Activated CD4-positive, alpha-beta memory T cell treated with anti-CD3 and anti-CD28 coated beads for 36 hours (primary cell): ENCODE measurements at regions not wholly inside any gene's neighbourhood (a gene's known extent, or its start where the extent isn't known, plus 50 kb on each side); places are given as distances from the start of the nearest gene placed in this dataset.

Experiments
- CTCF ChIA-PET: fragments of 350-600 bp; sonication (Branson Sonifier 250); formaldehyde crosslinking; loops from one replicate; lab custom pipeline; 2021; ENCODE audit warnings: antibody characterized with exemption, inconsistent platforms; lab: Charles Lee
- POLR2A ChIA-PET: fragments of 350-600 bp; sonication (Branson Sonifier 250); formaldehyde crosslinking; loops from one replicate; lab custom pipeline; 2021; ENCODE audit warnings: antibody characterized with exemption; lab: Charles Lee
- DNase-seq: peaks from one replicate; pipeline ENCODE4 v3.0.0-alpha.2; 2020
- H3K27ac Mint-ChIP-seq: one replicate; pipeline ENCODE4 v1.8.0; 2021; ENCODE audit warnings: mixed read lengths
- H3K27me3 Mint-ChIP-seq: one replicate; pipeline ENCODE4 v1.8.0; 2021; ENCODE audit warnings: mixed read lengths
- H3K36me3 Mint-ChIP-seq: one replicate; pipeline ENCODE4 v1.8.0; 2021; ENCODE audit warnings: mixed read lengths
- H3K4me1 Mint-ChIP-seq: one replicate; pipeline ENCODE4 v1.8.0; 2021; ENCODE audit warnings: low read depth, mixed read lengths
- H3K4me3 Mint-ChIP-seq: one replicate; pipeline ENCODE4 v1.8.0; 2021; ENCODE audit warnings: mild to moderate bottlenecking, mixed read lengths
- H3K9me3 Mint-ChIP-seq: one replicate; pipeline ENCODE4 v1.8.0; 2021; ENCODE audit warnings: mixed read lengths
- intact Hi-C: fragments of 100-400 bp; cut with micrococcal nuclease; formaldehyde crosslinking; loops from one replicate; pipeline ENCODE4 v1.15.1; 2023

DNA sequence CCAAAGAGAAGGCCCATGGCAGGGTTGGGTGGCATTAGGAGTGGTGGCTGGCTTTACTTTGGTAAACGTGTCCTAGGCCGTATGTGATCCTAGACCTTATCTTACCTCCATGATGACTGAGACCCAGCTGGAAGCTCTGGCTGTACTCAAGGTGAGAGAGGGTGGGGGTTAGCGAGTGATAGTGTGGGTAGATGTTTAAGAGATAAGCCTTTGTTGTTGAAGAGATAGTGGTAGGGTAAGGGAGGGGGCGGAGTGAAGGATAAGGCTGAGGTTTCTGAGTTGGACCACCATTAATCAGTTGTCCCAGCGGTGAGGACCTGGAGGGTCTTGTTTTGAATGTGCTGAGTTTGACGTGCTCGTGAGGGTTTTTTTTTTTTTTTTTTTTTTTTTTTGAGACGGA is 61.5 kb upstream of the ULK4 start:
- CTCF ChIA-PET = no interaction called here
- peak; percentile 30 for DNase-seq
- no peak overlapping the region for H3K4me3 Mint-ChIP-seq
- intact Hi-C loops = no loop called here
- POLR2A ChIA-PET = no interaction called here
- H3K36me3 Mint-ChIP-seq = peaks cover 2% of the 10 kb centered on the region
- H3K27me3 Mint-ChIP-seq = no peaks in the 10 kb centered on the region
- no peak overlapping the region for H3K27ac Mint-ChIP-seq
- H3K4me1 Mint-ChIP-seq = peaks cover 65% of the 10 kb centered on the region
- no peaks in the 10 kb centered on the region for H3K9me3 Mint-ChIP-seq

GRCh38 chr3:42022355-42022754 is 60.5 kb upstream of the ULK4 start:
- H3K4me3 Mint-ChIP-seq = no peak overlapping the region
- DNase-seq = no peak
- H3K36me3 Mint-ChIP-seq = peaks cover 2% of the 10 kb centered on the region
- peaks cover 66% of the 10 kb centered on the region for H3K4me1 Mint-ChIP-seq
- intact Hi-C loops = no loop called here
- no peaks in the 10 kb centered on the region for H3K27me3 Mint-ChIP-seq
- ChIA-PET POLR2A (no interaction called here), CTCF (interaction anchor here (1.7 kb wide), 1 partner anchor 77 kb away, joined by 4 read pairs; no protein-coding TSS in a partner anchor)
- no peaks in the 10 kb centered on the region for H3K9me3 Mint-ChIP-seq
- H3K27ac Mint-ChIP-seq = no peak overlapping the region

GRCh38 chr3:42020684-42021307 is 58.9 kb upstream of the ULK4 start:
- POLR2A ChIA-PET = interaction anchor here (1.2 to 1.5 kb wide), 2 partner anchors 59 to 70 kb away, joined by 3 to 4 read pairs; partner anchors contain the start of genes TRAK1 and ULK4
- peak overlapping the region; percentile 21 for H3K27ac Mint-ChIP-seq
- H3K9me3 Mint-ChIP-seq = no peaks in the 10 kb centered on the region
- intact Hi-C loops = loop anchor here (1.0 kb wide), 1 partner anchor 7 kb away; no protein-coding TSS in a partner anchor
- peaks cover 71% of the 10 kb centered on the region for H3K4me1 Mint-ChIP-seq
- H3K4me3 Mint-ChIP-seq = peak overlapping the region; percentile 5
- no peak for DNase-seq
- CTCF ChIA-PET = interaction anchor here (1.7 to 1.9 kb wide), 2 partner anchors 79 kb away, joined by 4 to 7 read pairs; no protein-coding TSS in a partner anchor
- H3K27me3 Mint-ChIP-seq = no peaks in the 10 kb centered on the region
- H3K36me3 Mint-ChIP-seq = peaks cover 2% of the 10 kb centered on the region

- intact Hi-C loops = loop anchor here (10.0 kb wide), 2 partner anchors 105 to 1565 kb away; partner anchors contain the start of gene RPL14
- peaks cover 2% of the 10 kb centered on the region for H3K36me3 Mint-ChIP-seq
- no peak for DNase-seq
- no peaks in the 10 kb centered on the region for H3K27me3 Mint-ChIP-seq
- H3K27ac Mint-ChIP-seq = no peak overlapping the region
- H3K4me1 Mint-ChIP-seq = peaks cover 71% of the 10 kb centered on the region
- ChIA-PET POLR2A (interaction anchor here (0.5 to 1.2 kb wide), 2 partner anchors 10 to 71 kb away, joined by 3 read pairs; partner anchors contain the start of gene TRAK1), CTCF (interaction anchor here (0.8 to 1.9 kb wide), 2 partner anchors 14 to 80 kb away, joined by 5 to 7 read pairs; no protein-coding TSS in a partner anchor)
- H3K9me3 Mint-ChIP-seq = no peaks in the 10 kb centered on the region
- H3K4me3 Mint-ChIP-seq = no peak overlapping the region
Measured at GRCh38 chr3:42019953-42020260, 58.0 kb upstream of the ULK4 start.

- Mint-ChIP-seq H3K9me3 (no peaks in the 10 kb centered on the region), H3K4me3 (no peak overlapping the region), H3K27ac (no peak overlapping the region), H3K27me3 (no peaks in the 10 kb centered on the region), H3K36me3 (peaks cover 7% of the 10 kb centered on the region), H3K4me1 (peaks cover 72% of the 10 kb centered on the region)
- DNase-seq = no peak
- ChIA-PET CTCF (interaction anchor here (0.8 to 1.9 kb wide), 2 partner anchors 14 to 80 kb away, joined by 5 to 7 read pairs; no protein-coding TSS in a partner anchor), POLR2A (interaction anchor here (0.5 kb wide), 1 partner anchor 10 kb away, joined by 3 read pairs; no protein-coding TSS in a partner anchor)
- intact Hi-C loops = loop anchor here (10.0 kb wide), 2 partner anchors 105 to 1565 kb away; partner anchors contain the start of gene RPL14
Measured at GRCh38 chr3:42019144-42019952, 57.4 kb upstream of the ULK4 start.

- Mint-ChIP-seq H3K36me3 (peaks cover 5% of the 10 kb centered on the region), H3K4me1 (peaks cover 56% of the 10 kb centered on the region)
Measured at GRCh38 chr3:42014921-42015533, 53.1 kb upstream of the ULK4 start.

DNA sequence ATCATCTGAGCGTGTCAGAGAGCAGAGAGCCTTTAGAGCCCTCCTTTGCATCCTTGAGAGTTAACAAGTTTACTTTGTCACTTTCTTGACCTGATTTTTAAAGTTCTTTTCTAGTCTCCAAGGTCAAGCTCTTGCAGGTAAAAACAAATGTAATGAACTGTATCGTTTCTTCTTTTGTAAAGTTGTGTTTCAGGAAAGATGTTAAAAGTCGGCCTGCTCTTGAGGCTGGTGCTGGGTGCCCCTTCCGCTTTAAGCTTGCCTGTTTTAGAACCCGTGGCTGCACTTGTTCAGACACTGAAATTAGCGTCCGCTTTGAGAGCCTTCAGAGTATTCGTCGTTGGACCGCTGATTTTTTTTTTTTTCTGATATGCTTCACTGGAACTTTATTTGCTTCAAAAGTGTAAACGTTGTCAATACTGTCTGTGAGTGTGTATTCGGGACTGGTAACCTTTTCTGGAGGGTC is 52.6 kb upstream of the ULK4 start:
- intact Hi-C loops = loop anchor here (1.0 to 10.0 kb wide), 4 partner anchors 83 to 1560 kb away; partner anchors contain the start of gene RPL14
- ChIA-PET CTCF (interaction anchor here (0.6 to 3.6 kb wide), 3 partner anchors 79 to 1679 kb away, joined by 4 to 26 read pairs (median 7); no protein-coding TSS in a partner anchor), POLR2A (interaction anchor here (0.9 to 1.9 kb wide), 6 partner anchors 12 to 80 kb away, joined by 3 to 8 read pairs (median 4); partner anchors contain the start of gene ULK4)
- H3K4me1 Mint-ChIP-seq = peaks cover 51% of the 10 kb centered on the region
- H3K4me3 Mint-ChIP-seq = peak overlapping the region; percentile 88
- H3K36me3 Mint-ChIP-seq = peaks cover 5% of the 10 kb centered on the region
- H3K9me3 Mint-ChIP-seq = no peaks in the 10 kb centered on the region
- peak; percentile 20 for DNase-seq
- H3K27me3 Mint-ChIP-seq = no peaks in the 10 kb centered on the region
- peak overlapping the region; percentile 61 for H3K27ac Mint-ChIP-seq

More at GRCh38 chr3:42014921-42015533, 53.1 kb upstream of the ULK4 start:
- POLR2A ChIA-PET = interaction anchor here (0.6 to 1.9 kb wide), 7 partner anchors 11 to 81 kb away, joined by 3 to 8 read pairs (median 4); partner anchors contain the start of gene ULK4
- DNase-seq = peak; percentile 39
- Mint-ChIP-seq H3K9me3 (no peaks in the 10 kb centered on the region), H3K27me3 (no peaks in the 10 kb centered on the region), H3K27ac (peak overlapping the region; percentile 61), H3K4me3 (peak overlapping the region; percentile 88)
- intact Hi-C loops = loop anchor here (1.0 to 10.0 kb wide), 4 partner anchors 82 to 1560 kb away; partner anchors contain the start of gene RPL14
- CTCF ChIA-PET = interaction anchor here (0.8 to 3.6 kb wide), 3 partner anchors 53 to 84 kb away, joined by 3 to 26 read pairs (median 4); no protein-coding TSS in a partner anchor

GRCh38 chr3:42013691-42014457 is 52.0 kb upstream of the ULK4 start:
- Mint-ChIP-seq H3K4me1 (peaks cover 46% of the 10 kb centered on the region), H3K27me3 (no peaks in the 10 kb centered on the region), H3K27ac (peak overlapping the region; percentile 61), H3K9me3 (no peaks in the 10 kb centered on the region), H3K36me3 (peaks cover 5% of the 10 kb centered on the region), H3K4me3 (peak overlapping the region; percentile 88)
- intact Hi-C loops = loop anchor here (1.0 to 10.0 kb wide), 9 partner anchors 7 to 1705 kb away; partner anchors contain the start of genes EIF1B, RPL14 and ULK4
- peak; percentile 57 for DNase-seq
- POLR2A ChIA-PET = interaction anchor here (0.9 to 1.9 kb wide), 7 partner anchors 12 to 80 kb away, joined by 3 to 8 read pairs (median 4); partner anchors contain the start of gene ULK4
- CTCF ChIA-PET = interaction anchor here (0.6 to 3.6 kb wide), 4 partner anchors 80 to 1678 kb away, joined by 4 to 26 read pairs (median 10); no protein-coding TSS in a partner anchor

GRCh38 chr3:42012935-42013690 is 51.2 kb upstream of the ULK4 start:
- no peaks in the 10 kb centered on the region for H3K9me3 Mint-ChIP-seq
- CTCF ChIA-PET = interaction anchor here (1.4 to 1.8 kb wide), 2 partner anchors 86 to 87 kb away, joined by 5 to 13 read pairs; no protein-coding TSS in a partner anchor
- peak; percentile 86 for DNase-seq
- no peaks in the 10 kb centered on the region for H3K27me3 Mint-ChIP-seq
- H3K27ac Mint-ChIP-seq = peak overlapping the region; percentile 90
- intact Hi-C loops = loop anchor here (1.0 to 10.0 kb wide), 8 partner anchors 8 to 1704 kb away; partner anchors contain the start of genes EIF1B, RPL14 and ULK4
- H3K36me3 Mint-ChIP-seq = peaks cover 5% of the 10 kb centered on the region
- POLR2A ChIA-PET = interaction anchor here (0.6 to 1.2 kb wide), 2 partner anchors 51 to 68 kb away, joined by 5 to 7 read pairs; partner anchors contain the start of gene ULK4
- H3K4me1 Mint-ChIP-seq = peaks cover 43% of the 10 kb centered on the region
- H3K4me3 Mint-ChIP-seq = peak overlapping the region; percentile 82
